NCI-H524 (cell line): ENCODE measurements at regions not wholly inside any gene's neighbourhood (a gene's known extent, or its start where the extent isn't known, plus 50 kb on each side); places are given as distances from the start of the nearest gene placed in this dataset.
"Not testable (repeated sequence)": the region's sequence is repeated elsewhere in the genome, so short reads cannot be mapped to it uniquely, and the experiment has no call there.

Experiments
- DNase-seq, 2 experiments: peaks; one replicate each; lab custom pipeline; 2025; lab: John Stamatoyannopoulos, UW

- no peak for DNase-seq
Observed at GRCh38 chr2:192448881-192449280, 254.1 kb upstream of the TMEFF2 start.

GRCh38 chr2:192444286-192444838, 249.6 kb upstream of the TMEFF2 start:
- DNase-seq, result no peak

- no peak for DNase-seq
Observed at GRCh38 chr2:192443831-192444230, 249.1 kb upstream of the TMEFF2 start.

- DNase-seq, result no peak
Observed at GRCh38 chr2:192438239-192438638, 243.5 kb upstream of the TMEFF2 start.

- DNase-seq, result no peak
Observed at GRCh38 chr2:192437653-192438052, 242.9 kb upstream of the TMEFF2 start.

- DNase-seq, result no peak
Observed at GRCh38 chr2:192424243-192424642, 229.5 kb upstream of the TMEFF2 start.

- no peak for DNase-seq
Observed at GRCh38 chr2:192419786-192420185, 225.1 kb upstream of the TMEFF2 start.

- DNase-seq, result no peak
Observed at GRCh38 chr2:192416060-192416459, 221.3 kb upstream of the TMEFF2 start.

- DNase-seq, result no peak
Observed at GRCh38 chr2:192414794-192415193, 220.1 kb upstream of the TMEFF2 start.

GRCh38 chr2:192413812-192414681, 219.3 kb upstream of the TMEFF2 start:
- no peak for DNase-seq

- not testable (repeated sequence) for DNase-seq
Observed at GRCh38 chr2:192412866-192413265, 218.1 kb upstream of the TMEFF2 start.

- DNase-seq, result no peak
Observed at GRCh38 chr2:192412394-192412793, 217.7 kb upstream of the TMEFF2 start.

- DNase-seq, result no peak
Observed at GRCh38 chr2:192411755-192412154, 217.0 kb upstream of the TMEFF2 start.

- DNase-seq, result no peak
Observed at GRCh38 chr2:192410319-192410718, 215.6 kb upstream of the TMEFF2 start.

- DNase-seq, result no peak
Observed at GRCh38 chr2:192407692-192408091, 213.0 kb upstream of the TMEFF2 start.

GRCh38 chr2:192398236-192398635, 203.5 kb upstream of the TMEFF2 start:
- no peak for DNase-seq

- no peak for DNase-seq
Observed at GRCh38 chr2:192394605-192395004, 199.9 kb upstream of the TMEFF2 start.

- DNase-seq, result no peak
Observed at GRCh38 chr2:192391041-192391440, 196.3 kb upstream of the TMEFF2 start.

- DNase-seq, result no peak
Observed at GRCh38 chr2:192390401-192390800, 195.7 kb upstream of the TMEFF2 start.

GRCh38 chr2:192384191-192384590, 189.5 kb upstream of the TMEFF2 start:
- DNase-seq, result not testable (repeated sequence)

- no peak for DNase-seq
Observed at GRCh38 chr2:192381082-192381481, 186.3 kb upstream of the TMEFF2 start.

- DNase-seq, result peak in 1 of 2 experiments; percentile 16
Observed at GRCh38 chr2:192379736-192380135, 185.0 kb upstream of the TMEFF2 start.

- DNase-seq, result no peak
Observed at GRCh38 chr2:192377173-192377572, 182.4 kb upstream of the TMEFF2 start.

- DNase-seq, result no peak
Observed at GRCh38 chr2:192373754-192374153, 179.0 kb upstream of the TMEFF2 start.
